RWPE1 (cell line): ENCODE measurements at regions not wholly inside any gene's neighbourhood (a gene's known extent, or its start where the extent isn't known, plus 50 kb on each side); places are given as distances from the start of the nearest gene placed in this dataset.

Experiments used
- CTCF ChIA-PET: fragments of 350-600 bp; sonication (Branson Sonifier 250); formaldehyde crosslinking; extraction: SDS; loops from one replicate; lab custom pipeline; 2021; lab: Yijun Ruan, JAX
- POLR2A ChIA-PET: fragments of 400-600 bp; formaldehyde crosslinking; extraction: SDS; loops from one replicate; lab custom pipeline; 2020; ENCODE audit warnings: antibody characterized with exemption; ENCODE audit not compliant: low non-redundant PET; lab: Yijun Ruan, JAX
- DNase-seq: peaks from one replicate; pipeline ENCODE4 v3.0.0; 2012; ENCODE audit warnings: low spot score
- H3K27ac ChIP-seq: fragments of 450-650 bp; 2 replicates; pipeline ENCODE4 v1.5.1; 2017
- TF ChIP-seq, protein P1 (sequence below): fragments of 450-650 bp; conservative IDR thresholded peaks from 2 replicates; pipeline ENCODE4 v1.5.1; 2017; ENCODE audit warnings: low read depth, mild to moderate bottlenecking

- TF ChIP-seq, protein P1, sequence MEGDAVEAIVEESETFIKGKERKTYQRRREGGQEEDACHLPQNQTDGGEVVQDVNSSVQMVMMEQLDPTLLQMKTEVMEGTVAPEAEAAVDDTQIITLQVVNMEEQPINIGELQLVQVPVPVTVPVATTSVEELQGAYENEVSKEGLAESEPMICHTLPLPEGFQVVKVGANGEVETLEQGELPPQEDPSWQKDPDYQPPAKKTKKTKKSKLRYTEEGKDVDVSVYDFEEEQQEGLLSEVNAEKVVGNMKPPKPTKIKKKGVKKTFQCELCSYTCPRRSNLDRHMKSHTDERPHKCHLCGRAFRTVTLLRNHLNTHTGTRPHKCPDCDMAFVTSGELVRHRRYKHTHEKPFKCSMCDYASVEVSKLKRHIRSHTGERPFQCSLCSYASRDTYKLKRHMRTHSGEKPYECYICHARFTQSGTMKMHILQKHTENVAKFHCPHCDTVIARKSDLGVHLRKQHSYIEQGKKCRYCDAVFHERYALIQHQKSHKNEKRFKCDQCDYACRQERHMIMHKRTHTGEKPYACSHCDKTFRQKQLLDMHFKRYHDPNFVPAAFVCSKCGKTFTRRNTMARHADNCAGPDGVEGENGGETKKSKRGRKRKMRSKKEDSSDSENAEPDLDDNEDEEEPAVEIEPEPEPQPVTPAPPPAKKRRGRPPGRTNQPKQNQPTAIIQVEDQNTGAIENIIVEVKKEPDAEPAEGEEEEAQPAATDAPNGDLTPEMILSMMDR: no peak
- no peak overlapping the region for H3K27ac ChIP-seq
- no peak for DNase-seq
- ChIA-PET CTCF (no interaction called here), POLR2A (no interaction called here)
These were observed 402.1 kb upstream of the SUCLG2 start for GRCh38 chr3:68056556-68056955.

DNA sequence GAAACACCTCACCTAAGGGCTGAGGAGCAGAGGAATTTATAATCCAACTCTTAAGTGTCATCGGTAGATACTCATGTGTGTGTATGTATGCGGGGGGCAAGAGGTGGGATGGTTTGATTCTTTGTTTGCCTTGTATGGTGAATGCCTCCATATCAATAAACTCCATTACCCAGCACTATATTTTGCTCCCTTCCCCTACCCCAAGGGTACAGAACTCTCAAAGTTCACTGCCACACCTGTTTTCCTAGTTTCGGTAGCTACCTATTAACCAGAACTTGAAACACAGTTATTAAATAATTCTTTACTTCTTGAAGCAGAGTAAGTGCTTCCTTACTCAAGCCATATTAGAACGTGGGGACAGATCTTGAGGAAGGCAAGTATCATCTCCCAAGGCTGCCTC is 400.8 kb upstream of the SUCLG2 start:
- ChIA-PET POLR2A (no interaction called here), CTCF (no interaction called here)
- DNase-seq: no peak
- H3K27ac ChIP-seq: no peak overlapping the region
- TF ChIP-seq, protein P1: no peak

DNA sequence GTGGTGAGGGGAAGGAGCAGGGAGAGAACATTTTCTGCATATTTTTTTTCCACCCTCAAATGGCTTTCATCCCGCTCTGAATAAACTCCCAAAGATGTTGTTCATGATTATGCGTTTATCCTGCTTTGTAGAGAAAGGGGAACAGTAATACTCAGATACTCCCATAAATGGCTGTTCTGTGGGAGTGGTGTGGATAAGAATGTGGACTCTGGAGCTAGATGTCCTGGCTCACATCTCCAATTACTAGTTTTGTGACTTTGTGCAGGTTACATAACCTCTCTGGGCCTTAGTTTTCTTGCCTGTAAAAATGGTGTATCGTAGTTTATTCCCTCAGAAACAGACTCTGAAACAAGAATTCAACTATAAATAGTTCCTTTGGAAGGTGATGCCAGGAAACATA is 395.4 kb upstream of the SUCLG2 start:
- CTCF ChIA-PET: no interaction called here
- DNase-seq: no peak
- TF ChIP-seq, protein P1: no peak
- POLR2A ChIA-PET: no interaction called here
- no peak overlapping the region for H3K27ac ChIP-seq

DNA sequence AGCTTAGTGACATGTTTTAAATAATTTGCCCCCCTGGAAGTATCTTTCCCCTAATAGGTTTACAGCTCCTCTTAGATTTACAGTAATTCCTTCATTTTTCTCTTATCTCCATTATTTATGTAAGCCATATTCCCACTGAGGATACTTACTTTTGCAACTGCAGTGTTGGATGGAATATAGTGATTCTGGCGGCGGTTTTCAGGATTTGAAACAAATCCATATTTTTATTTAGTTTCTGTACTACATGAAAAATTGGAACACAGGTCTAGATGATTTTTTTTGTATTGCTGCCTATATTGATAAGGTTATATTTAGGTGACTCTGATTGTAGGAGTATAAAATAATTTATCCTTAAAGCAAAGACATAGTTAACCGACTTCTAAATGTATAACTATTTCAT is 391.6 kb upstream of the SUCLG2 start:
- CTCF ChIA-PET: no interaction called here
- TF ChIP-seq, protein P1: no peak
- POLR2A ChIA-PET: no interaction called here
- no peak for DNase-seq
- no peak overlapping the region for H3K27ac ChIP-seq

GRCh38 chr3:68033867-68034266 is 379.5 kb upstream of the SUCLG2 start:
- ChIA-PET CTCF (no interaction called here), POLR2A (no interaction called here)
- H3K27ac ChIP-seq: no peak overlapping the region
- DNase-seq: no peak
- TF ChIP-seq, protein P1: no peak

DNA sequence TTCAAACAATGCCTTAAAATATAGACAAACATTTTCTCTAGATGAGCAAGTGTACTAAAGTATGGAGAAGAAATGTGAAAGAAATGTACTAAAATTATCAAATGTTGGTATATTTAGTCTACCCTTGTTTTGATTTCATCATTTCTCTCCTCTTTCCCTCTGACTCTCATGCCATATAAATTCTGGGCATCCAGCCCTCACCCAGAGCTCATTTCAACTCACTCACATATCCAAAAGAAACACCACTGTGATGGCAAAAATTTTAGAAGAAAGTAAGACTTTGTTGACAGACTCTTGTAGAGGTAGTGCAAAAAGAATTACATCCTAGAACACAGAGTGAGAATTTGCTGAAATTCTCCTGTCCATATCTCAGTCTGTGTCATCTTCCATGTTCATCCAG is 377.8 kb upstream of the SUCLG2 start:
- CTCF ChIA-PET: no interaction called here
- no peak for DNase-seq
- H3K27ac ChIP-seq: no peak overlapping the region
- POLR2A ChIA-PET: no interaction called here
- TF ChIP-seq, protein P1: no peak

DNA sequence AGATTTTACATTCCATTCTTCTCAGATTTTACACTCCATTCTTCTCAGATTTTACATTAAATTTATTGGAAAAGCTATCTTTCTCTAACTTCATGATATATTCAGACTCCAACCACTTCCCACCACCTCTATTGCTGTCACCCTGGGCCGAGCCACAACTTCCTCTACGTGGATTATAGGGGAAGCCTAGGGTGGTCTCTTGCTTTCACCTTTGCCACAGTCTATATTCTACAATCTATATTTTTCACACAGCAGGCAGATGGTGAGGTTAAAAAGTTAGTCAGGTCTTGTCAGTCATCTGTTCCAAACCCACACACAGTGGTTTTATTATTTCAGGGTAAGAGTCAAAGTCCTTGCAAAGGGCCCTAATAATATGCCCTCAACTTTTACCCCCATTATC is 370.8 kb upstream of the SUCLG2 start:
- no peak overlapping the region for H3K27ac ChIP-seq
- ChIA-PET CTCF (no interaction called here), POLR2A (no interaction called here)
- DNase-seq: no peak
- TF ChIP-seq, protein P1: no peak
